ENCODE measurements at regions not wholly inside any gene's neighbourhood (a gene's known extent, or its start where the extent isn't known, plus 50 kb on each side); places are given as distances from the start of the nearest gene placed in this dataset.

- no peak for FAIRE-seq
- TF ChIP-seq ZNF280B (CRISPR knock-in tag; IDR thresholded peaks at IDR 0.05; ENCODE audit: borderline replicate concordance), result no peak
- TF ChIP-seq ZNF251 (CRISPR knock-in tag; IDR thresholded peaks at IDR 0.05), result no peak
- 0 out of 2 replicates have a peak, but pooled peaks have one; percentile 29 for TF ChIP-seq CEBPB (IDR thresholded peaks at IDR 0.05; ENCODE audit: borderline replicate concordance, low read depth, low read length)
- no peak for TF ChIP-seq PRPF4 (IDR thresholded peaks at IDR 0.05; ENCODE audit: low read depth, low read length, poor library complexity, severe bottlenecking)
- TF ChIP-seq ZNF383 (CRISPR knock-in tag; IDR thresholded peaks at IDR 0.05; ENCODE audit: borderline replicate concordance), result no peak
- TF ChIP-seq NFIC (IDR thresholded peaks at IDR 0.05; ENCODE audit: low read length), result no peak
- peak; percentile 44; the same call in 1 of the 2 replicates for TF ChIP-seq ATF7 (IDR thresholded peaks at IDR 0.05)
- no peak for TF ChIP-seq ATF7 (CRISPR knock-in tag; IDR thresholded peaks at IDR 0.05)
- TF ChIP-seq STAT5B (CRISPR knock-in tag; IDR thresholded peaks at IDR 0.05), result no peak
- no peak for TF ChIP-seq ZNF629 (CRISPR knock-in tag; conservative IDR thresholded peaks at IDR 0.05)
- no peak for TF ChIP-seq ZNF343 (CRISPR knock-in tag; IDR thresholded peaks at IDR 0.05)
- no peak for TF ChIP-seq HMG20A (CRISPR knock-in tag; IDR thresholded peaks at IDR 0.05; ENCODE audit: borderline replicate concordance)
- no peak for TF ChIP-seq PHF21A (CRISPR knock-in tag; IDR thresholded peaks at IDR 0.05)
- peaks cover 0 to 4% of the 10 kb centered on the region in 2 experiments; a peak in 2 of 5 replicates for H3K27me3 ChIP-seq (ENCODE audit: control insufficient read depth in 1 of 2, insufficient read depth in 2 of 2, low read length in 2 of 2)
- no peak overlapping the region for H3K27ac ChIP-seq (ENCODE audit: extremely low read length, insufficient read depth, low read length)
- no TSS peak for BruUV-seq (replicated peaks)
- no peak for DNase-seq (ENCODE audit: low spot score)
- in situ Hi-C loops (cut with HindIII; ENCODE audit: extremely low pct_ligation_motif_present, low pct_unique_long_range_greater_than_20kb), result no loop called here
- no peaks in the 10 kb centered on the region for H3K79me2 ChIP-seq (ENCODE audit: insufficient read depth, low read length)
- H2AFZ ChIP-seq (ENCODE audit: low read length), result no peak overlapping the region
- CTCF ChIA-PET (ENCODE audit: low intra/inter-chr PET ratio, low total read pairs), result no interaction called here
- POLR2A ChIA-PET, result no interaction called here
- H3K9ac ChIP-seq (ENCODE audit: insufficient read depth, low read depth, low read length), result no peak overlapping the region
- no peaks in the 10 kb centered on the region for H3K4me1 ChIP-seq (ENCODE audit: insufficient read depth, low read length)
- H3K36me3 ChIP-seq (replicated peaks in 1 of 2; ENCODE audit: control insufficient read depth in 1 of 2, insufficient read depth in 2 of 2, low read length in 2 of 2), result no peaks in the 10 kb centered on the region
- no peak for ATAC-seq
- intact Hi-C loops (cut with micrococcal nuclease; ENCODE audit: unreplicated experiment), result no loop called here
- H3K4me2 ChIP-seq (ENCODE audit: low read depth, low read length), result no peak overlapping the region
- no peaks in the 10 kb centered on the region for H4K20me1 ChIP-seq (ENCODE audit: insufficient read depth, low read length)
- 10% methylated on average over 7 of the region's 7 CpGs for WGBS (ENCODE audit: low lambda C conversion rate)
- H3K9me3 ChIP-seq (ENCODE audit: low read length), result no peaks in the 10 kb centered on the region
- no peak overlapping the region for H3K4me3 ChIP-seq (replicated peaks in 1 of 3; ENCODE audit: insufficient read depth in 1 of 3, low read depth in 2 of 3, low read length in 3 of 3)
These were observed 497.9 kb upstream of the RAB6C start for GRCh38 chr2:129481306-129482219.
